Liver (tissue), 8 donors: ENCODE measurements at regions not wholly inside any gene's neighbourhood (a gene's known extent, or its start where the extent isn't known, plus 50 kb on each side); places are given as distances from the start of the nearest gene placed in this dataset.

Source experiments
- DNase-seq: peaks from one replicate; pipeline ENCODE4 v3.0.0-alpha.2; 2017; ENCODE audit warnings: low spot score
- H3K27ac ChIP-seq, 2 donors: one replicate each; pipeline ENCODE4 v1.7.0; 2013; ENCODE audit warnings: inconsistent platforms in 2 of 2, low read length in 2 of 2, control low read depth in 1 of 2, low read depth in 1 of 2, mild to moderate bottlenecking in 1 of 2
- H3K27me3 ChIP-seq, 4 donors: one replicate each; pipeline versions ENCODE4 v1.6.1 to v1.7.0; 2013; ENCODE audit warnings: low read length in 3 of 4, inconsistent platforms in 1 of 4, mild to moderate bottlenecking in 1 of 4, moderate library complexity in 1 of 4; ENCODE audit not compliant: control insufficient read depth in 4 of 4, insufficient read depth in 4 of 4
- H3K36me3 ChIP-seq, 4 donors: one replicate each; pipeline versions ENCODE4 v1.6.1 to v1.7.0; 2013; ENCODE audit warnings: low read length in 3 of 4, mild to moderate bottlenecking in 3 of 4, low read depth in 1 of 4, moderate library complexity in 1 of 4; ENCODE audit not compliant: control insufficient read depth in 4 of 4, insufficient read depth in 3 of 4
- H3K4me1 ChIP-seq, 4 donors: one replicate each; pipeline versions ENCODE4 v1.6.1 to v1.7.0; 2013; ENCODE audit warnings: low read length in 3 of 4, mild to moderate bottlenecking in 3 of 4, moderate library complexity in 1 of 4; ENCODE audit not compliant: control insufficient read depth in 4 of 4, insufficient read depth in 4 of 4
- H3K4me3 ChIP-seq, 3 donors: one replicate each; pipeline versions ENCODE4 v1.6.1 to v1.7.0; 2013; ENCODE audit warnings: low read length in 3 of 3, control low read depth in 1 of 3, low read depth in 1 of 3, mild to moderate bottlenecking in 1 of 3
- H3K9ac ChIP-seq, 2 donors: one replicate each; pipeline ENCODE4 v1.7.0; 2013; ENCODE audit warnings: low read length in 2 of 2, mild to moderate bottlenecking in 2 of 2, moderate library complexity in 2 of 2, control low read depth in 1 of 2, low read depth in 1 of 2
- H3K9me3 ChIP-seq, 4 donors: one replicate each; pipeline versions ENCODE4 v1.6.1 to v1.7.0; 2013; ENCODE audit warnings: low read length in 3 of 4; ENCODE audit not compliant: control insufficient read depth in 4 of 4
- ATF3 ChIP-seq: IDR thresholded peaks from 2 replicates; pipeline ENCODE4 v1.6.1; 2016; ENCODE audit warnings: antibody characterized with exemption
- EGR1 ChIP-seq, 2 donors: IDR thresholded peaks; 2 replicates each; pipeline ENCODE4 v1.6.1; 2016 to 2018; ENCODE audit warnings: antibody characterized with exemption in 2 of 2, low read depth in 2 of 2
- FOXA1 ChIP-seq: IDR thresholded peaks from 2 replicates; pipeline ENCODE4 v1.6.1; 2016; ENCODE audit warnings: antibody characterized with exemption
- FOXA2 ChIP-seq: IDR thresholded peaks from 2 replicates; pipeline ENCODE4 v1.6.1; 2016; ENCODE audit warnings: antibody characterized with exemption
- GABPA ChIP-seq, 2 donors: IDR thresholded peaks in 1 of 2; conservative IDR thresholded peaks in 1 of 2; 2 replicates each; pipeline ENCODE4 v1.6.1; 2016; ENCODE audit warnings: antibody characterized with exemption in 2 of 2, mild to moderate bottlenecking in 1 of 2, moderate library complexity in 1 of 2
- HNF4A ChIP-seq, 2 donors: conservative IDR thresholded peaks; 2 replicates each; pipeline ENCODE4 v1.6.1; 2016; ENCODE audit warnings: antibody characterized with exemption in 2 of 2, mild to moderate bottlenecking in 2 of 2
- HNF4G ChIP-seq: IDR thresholded peaks from 2 replicates; pipeline ENCODE4 v1.6.1; 2016; ENCODE audit warnings: antibody characterized with exemption
- JUND ChIP-seq, 2 donors: IDR thresholded peaks; 2 replicates each; pipeline ENCODE4 v1.6.1; 2016; ENCODE audit warnings: antibody characterized with exemption in 2 of 2
- MAX ChIP-seq: IDR thresholded peaks from 2 replicates; pipeline ENCODE4 v1.6.1; 2016; ENCODE audit warnings: antibody characterized with exemption
- NR2F2 ChIP-seq: IDR thresholded peaks from 2 replicates; pipeline ENCODE4 v1.6.1; 2016; ENCODE audit warnings: antibody characterized with exemption
- RAD21 ChIP-seq, 2 donors: IDR thresholded peaks; 2 replicates each; pipeline ENCODE4 v1.6.1; 2016; ENCODE audit warnings: antibody characterized with exemption in 2 of 2, mild to moderate bottlenecking in 2 of 2
- REST ChIP-seq: IDR thresholded peaks from 2 replicates; pipeline ENCODE4 v1.6.1; 2016; ENCODE audit warnings: antibody characterized with exemption, mild to moderate bottlenecking
- RXRA ChIP-seq, 2 donors: IDR thresholded peaks; 2 replicates each; pipeline ENCODE4 v1.6.1; 2017 to 2018; ENCODE audit warnings: antibody characterized with exemption in 2 of 2, mild to moderate bottlenecking in 1 of 2
- SP1 ChIP-seq: IDR thresholded peaks from 2 replicates; pipeline ENCODE4 v1.6.1; 2018; ENCODE audit warnings: antibody characterized with exemption, mild to moderate bottlenecking
- TAF1 ChIP-seq: conservative IDR thresholded peaks from 2 replicates; pipeline ENCODE4 v1.6.1; 2016; ENCODE audit warnings: antibody characterized with exemption, mild to moderate bottlenecking
- ZBTB33 ChIP-seq: IDR thresholded peaks from 2 replicates; pipeline ENCODE4 v1.6.1; 2016; ENCODE audit warnings: antibody characterized with exemption
- WGBS: extraction: QIAGEN DNeasy Blood & Tissue Kit; methylation state at CpG from one replicate; pipeline ENCODE4 v1.1.7; 2013; 5-methylcytosine and 5-hydroxymethylcytosine counted together
- TF ChIP-seq, protein P1 (sequence below): fragments of 150-350 bp; IDR thresholded peaks from 2 replicates; pipeline ENCODE4 v1.5.1; 2017; ENCODE audit warnings: improper control_type of control experiment, low read depth, low read length; ENCODE audit not compliant: missing input control
- donor health status: healthy.
- donor health status: healthy.
- donor health status: healthy.
- donor health status: healthy.
- donor health status: healthy.

DNA sequence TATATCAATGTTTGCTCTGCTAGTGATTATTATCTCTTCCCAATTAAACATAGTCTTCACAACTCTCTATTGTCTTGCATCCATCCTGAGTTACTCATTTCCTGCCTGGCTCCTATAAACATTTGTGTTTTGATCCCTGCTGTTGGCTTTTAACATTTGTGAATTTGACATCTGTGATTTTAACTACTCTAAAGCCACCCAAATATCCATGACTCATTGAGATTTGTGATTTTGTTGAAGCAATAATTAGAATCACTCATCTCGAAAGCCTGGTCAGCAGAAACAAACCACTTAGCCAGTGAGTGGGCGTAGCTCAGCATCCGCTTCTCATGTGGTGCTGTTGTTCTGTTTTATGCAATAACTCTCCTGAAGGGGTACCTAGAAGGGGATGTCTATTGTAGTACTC, 174.3 kb upstream of the ZBTB20 start:
- Histone ChIP-seq H3K9ac (no peak overlapping the region), H3K4me3 (no peak overlapping the region)
- no peak for DNase-seq

GRCh38 chr3:115322901-115323300, 175.8 kb upstream of the ZBTB20 start:
- Histone ChIP-seq H3K27me3 (no peaks in the 10 kb centered on the region), H3K9me3 (peaks cover 0 to 3% (median 0%) of the 10 kb centered on the region in 4 donors), H3K27ac (no peak overlapping the region), H3K9ac (no peak overlapping the region), H3K36me3 (no peaks in the 10 kb centered on the region), H3K4me1 (no peaks in the 10 kb centered on the region), H3K4me3 (no peak overlapping the region)
- WGBS: 60% methylated on average over 3 of the region's 3 CpGs
- no peak for DNase-seq
- TF ChIP-seq JUND (IDR thresholded peaks at IDR 0.05) (no peak), SP1 (no peak), MAX (no peak), GABPA (IDR thresholded peaks at IDR 0.05 in 1 of 2, conservative IDR thresholded peaks at IDR 0.05 in 1 of 2) (no peak), FOXA2 (no peak), HNF4G (no peak), RAD21 (IDR thresholded peaks at IDR 0.05) (no peak), NR2F2 (no peak), ZBTB33 (no peak), EGR1 (IDR thresholded peaks at IDR 0.05; ENCODE audit: low read depth in 2 of 2) (no peak), REST (no peak), RXRA (IDR thresholded peaks at IDR 0.05) (no peak), TAF1 (no peak), HNF4A (conservative IDR thresholded peaks at IDR 0.05) (no peak)
- TF ChIP-seq, protein P1, sequence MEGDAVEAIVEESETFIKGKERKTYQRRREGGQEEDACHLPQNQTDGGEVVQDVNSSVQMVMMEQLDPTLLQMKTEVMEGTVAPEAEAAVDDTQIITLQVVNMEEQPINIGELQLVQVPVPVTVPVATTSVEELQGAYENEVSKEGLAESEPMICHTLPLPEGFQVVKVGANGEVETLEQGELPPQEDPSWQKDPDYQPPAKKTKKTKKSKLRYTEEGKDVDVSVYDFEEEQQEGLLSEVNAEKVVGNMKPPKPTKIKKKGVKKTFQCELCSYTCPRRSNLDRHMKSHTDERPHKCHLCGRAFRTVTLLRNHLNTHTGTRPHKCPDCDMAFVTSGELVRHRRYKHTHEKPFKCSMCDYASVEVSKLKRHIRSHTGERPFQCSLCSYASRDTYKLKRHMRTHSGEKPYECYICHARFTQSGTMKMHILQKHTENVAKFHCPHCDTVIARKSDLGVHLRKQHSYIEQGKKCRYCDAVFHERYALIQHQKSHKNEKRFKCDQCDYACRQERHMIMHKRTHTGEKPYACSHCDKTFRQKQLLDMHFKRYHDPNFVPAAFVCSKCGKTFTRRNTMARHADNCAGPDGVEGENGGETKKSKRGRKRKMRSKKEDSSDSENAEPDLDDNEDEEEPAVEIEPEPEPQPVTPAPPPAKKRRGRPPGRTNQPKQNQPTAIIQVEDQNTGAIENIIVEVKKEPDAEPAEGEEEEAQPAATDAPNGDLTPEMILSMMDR: no peak

More for the DNA sequence above, 174.3 kb upstream of the ZBTB20 start:
- Histone ChIP-seq H3K27ac (no peak overlapping the region), H3K36me3 (no peaks in the 10 kb centered on the region), H3K27me3 (no peaks in the 10 kb centered on the region), H3K4me1 (no peaks in the 10 kb centered on the region), H3K9me3 (peaks cover 0 to 3% (median 0%) of the 10 kb centered on the region in 4 donors)
- WGBS: 66% methylated on average over 3 of the region's 3 CpGs
- TF ChIP-seq ATF3: no peak
- TF ChIP-seq FOXA1: no peak
- TF ChIP-seq TAF1: no peak
- TF ChIP-seq HNF4A (conservative IDR thresholded peaks at IDR 0.05): no peak
- no peak for TF ChIP-seq RAD21 (IDR thresholded peaks at IDR 0.05)
- TF ChIP-seq JUND (IDR thresholded peaks at IDR 0.05): no peak
